ENCODE measurements at regions not wholly inside any gene's neighbourhood (a gene's known extent, or its start where the extent isn't known, plus 50 kb on each side); places are given as distances from the start of the nearest gene placed in this dataset.
"Not testable (repeated sequence)": the region's sequence is repeated elsewhere in the genome, so short reads cannot be mapped to it uniquely, and the experiment has no call there.

DNA sequence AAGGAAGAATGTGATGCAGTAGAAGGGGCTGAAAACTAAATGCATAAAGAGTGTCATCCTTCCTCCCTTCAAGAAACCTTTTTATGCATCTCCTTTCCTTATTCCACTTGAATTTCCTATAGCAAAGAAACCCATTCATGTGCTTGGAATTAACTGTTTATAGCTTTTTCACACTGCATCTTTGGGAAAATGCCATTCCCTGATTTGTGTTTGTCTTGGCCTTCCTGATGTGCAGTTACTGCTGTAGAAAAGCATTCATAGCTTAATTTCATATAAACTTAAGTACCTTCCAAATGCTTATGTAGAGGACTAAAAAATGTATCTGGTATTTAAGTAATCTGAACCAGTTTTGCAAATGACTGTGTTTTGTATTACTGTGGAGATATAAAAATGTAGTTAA, 61.8 kb downstream of the SDR9C7 start:
- no peak for DNase-seq

DNA sequence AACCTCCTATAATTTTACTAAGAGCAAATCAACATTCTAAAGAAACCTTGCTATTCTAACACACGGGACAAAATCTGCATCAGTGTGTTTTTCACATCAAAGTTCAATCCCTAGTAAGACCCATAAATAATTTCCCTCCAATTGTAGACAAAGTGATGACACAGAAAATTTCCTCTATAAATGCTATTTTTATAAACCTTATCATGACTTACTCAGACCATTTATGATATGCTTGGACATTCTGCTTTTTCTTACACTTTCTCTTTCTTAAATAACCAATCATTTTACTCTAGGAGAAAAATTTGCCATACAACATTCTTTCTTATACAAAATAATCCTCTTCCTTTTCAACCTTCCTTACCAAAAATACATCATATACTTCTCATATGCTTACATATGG, 67.0 kb downstream of the SDR9C7 start:
- DNase-seq = no peak

DNA sequence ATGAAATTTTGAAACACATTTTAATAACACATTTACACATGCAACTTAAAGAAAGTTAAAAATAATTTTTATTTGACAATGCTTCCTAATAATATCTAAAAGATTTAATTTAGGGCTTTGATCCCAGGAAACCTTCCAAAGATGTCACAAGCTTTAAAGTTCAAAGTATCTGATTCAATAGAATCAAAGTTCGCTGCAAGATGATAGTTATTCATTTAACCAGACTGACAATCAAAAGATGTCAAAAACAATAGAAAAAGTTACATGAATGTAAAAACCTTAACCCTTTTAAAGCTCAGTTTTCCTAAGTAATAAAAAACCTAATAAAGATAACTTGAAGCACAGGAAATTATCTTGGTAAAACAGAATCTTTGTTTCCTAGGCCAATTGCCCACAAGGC, 67.7 kb downstream of the SDR9C7 start:
- DNase-seq = no peak

DNA sequence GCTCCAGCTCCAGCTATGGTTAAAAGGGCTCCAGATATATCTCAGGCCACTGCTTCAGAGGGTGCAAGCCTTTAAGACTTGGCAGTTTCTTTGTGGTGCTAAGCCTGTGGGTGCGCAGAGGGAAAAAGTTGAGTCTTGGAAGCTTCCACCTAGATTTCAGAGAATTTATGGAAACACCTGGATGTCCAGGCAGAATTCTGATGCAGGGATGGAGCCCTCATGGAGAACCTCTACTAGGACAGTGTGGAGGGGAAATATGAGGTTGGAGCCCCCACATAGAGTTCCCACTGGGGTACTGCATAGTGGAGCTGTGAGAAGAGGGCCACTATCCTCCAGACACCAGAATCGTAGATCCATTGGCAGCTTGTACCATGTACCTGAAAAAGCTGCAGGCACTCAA, 69.9 kb downstream of the SDR9C7 start:
- no peak for DNase-seq

DNA sequence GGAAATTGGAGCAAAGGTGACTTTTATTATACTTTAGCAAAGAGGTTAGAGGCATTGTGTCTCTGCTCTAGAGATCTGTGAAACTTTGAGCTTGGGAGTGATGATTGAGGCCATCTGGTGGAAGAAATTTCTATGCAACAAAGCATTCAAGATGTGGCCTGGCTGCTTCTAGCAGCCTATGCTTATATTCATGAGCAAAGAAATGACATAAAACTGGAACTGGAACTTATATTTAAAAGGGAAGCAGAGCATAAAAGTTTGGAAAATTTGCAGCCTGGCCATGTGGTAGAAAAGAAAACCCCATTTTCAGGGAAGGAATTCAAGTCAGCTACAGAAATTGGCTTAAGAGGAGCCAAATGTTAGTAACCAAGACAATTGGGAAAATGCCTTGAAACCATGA, 70.4 kb downstream of the SDR9C7 start:
- no peak for DNase-seq

DNA sequence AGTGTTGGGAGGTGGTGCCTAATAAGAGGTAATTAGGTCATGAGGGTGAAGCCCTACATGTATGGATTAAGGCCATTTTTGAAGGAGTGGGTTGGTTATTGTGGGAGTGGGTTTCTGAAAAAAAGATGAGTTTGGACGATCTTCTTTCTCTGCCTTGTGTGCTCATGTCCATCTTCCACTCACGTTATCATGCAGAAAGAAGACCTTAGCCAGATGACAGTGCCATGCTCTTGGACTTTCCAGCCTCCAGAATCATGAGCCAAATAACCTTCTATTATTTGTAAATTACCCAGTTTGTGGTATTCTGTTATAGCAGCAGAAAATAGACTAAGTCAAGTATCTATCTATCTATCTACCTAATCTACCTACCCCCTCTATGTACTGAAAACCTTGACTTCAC, 71.9 kb downstream of the SDR9C7 start:
- no peak for DNase-seq

DNA sequence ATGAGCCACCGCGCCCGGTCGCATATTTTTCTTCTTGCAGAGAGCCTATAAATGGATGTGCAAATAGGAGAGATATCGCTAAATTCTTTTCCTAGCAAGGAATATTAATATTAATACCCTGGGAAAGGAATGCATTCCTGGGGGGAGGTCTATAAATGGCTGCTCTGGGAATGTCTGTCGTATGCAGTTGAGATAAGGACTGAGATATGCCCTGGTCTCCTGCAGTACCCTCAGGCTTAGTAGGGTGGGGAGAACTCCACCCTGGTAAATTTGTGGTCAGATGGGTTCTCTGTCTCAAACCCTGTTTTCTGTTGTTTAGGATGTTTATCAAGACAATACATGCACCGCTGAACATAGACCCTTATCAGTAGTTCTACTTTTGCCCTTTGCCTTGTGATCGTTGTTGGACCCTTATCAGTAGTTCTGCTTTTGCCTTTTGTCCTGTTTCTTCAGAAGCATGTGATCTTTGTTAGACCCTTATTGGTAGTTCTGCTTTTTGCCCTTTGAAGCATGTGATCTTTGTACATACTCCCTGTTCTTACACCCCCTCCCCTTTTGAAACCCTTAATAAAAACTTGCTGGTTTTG, 80.7 kb downstream of the SDR9C7 start:
- DNase-seq = not testable (repeated sequence)

DNA sequence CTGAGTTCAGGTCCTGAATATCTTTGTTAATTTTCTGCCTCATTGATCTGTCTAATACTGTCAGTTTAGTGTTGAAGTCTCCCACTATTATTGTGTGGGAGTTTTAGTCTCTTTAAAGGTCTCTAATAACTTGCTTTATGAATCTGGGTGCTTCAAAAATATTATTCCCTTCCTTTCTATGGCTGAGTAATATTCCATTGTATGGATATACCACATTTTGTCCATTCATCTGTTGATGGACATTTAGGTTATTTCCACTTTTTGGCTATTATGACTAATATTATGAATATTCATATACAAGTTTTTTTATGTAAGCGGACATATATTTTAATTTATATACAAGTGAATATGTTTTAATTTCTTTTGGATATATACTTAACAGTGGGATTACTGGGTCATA, 82.7 kb downstream of the SDR9C7 start:
- DNase-seq = no peak

DNA sequence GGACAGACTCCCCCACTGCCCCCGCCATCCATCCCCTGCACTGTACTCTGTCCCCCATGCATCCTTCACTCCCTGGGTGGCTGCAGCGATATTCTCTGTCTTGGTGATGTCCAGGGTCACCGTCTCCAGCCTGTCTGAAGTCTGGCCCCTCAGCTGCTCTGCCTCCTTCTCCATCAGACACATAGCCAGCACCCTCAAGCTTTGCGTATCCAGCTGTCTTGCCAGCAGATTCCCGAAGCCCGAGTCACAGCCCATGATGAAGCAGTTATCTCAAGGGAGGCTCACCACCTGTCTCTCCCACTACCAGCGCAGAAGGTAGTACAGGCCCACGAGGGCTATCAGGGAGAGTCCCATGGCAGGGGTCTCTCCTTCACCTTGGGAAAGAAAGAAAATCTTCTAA, 77.8 kb downstream of the HSD17B6 start:
- DNase-seq = no peak

DNA sequence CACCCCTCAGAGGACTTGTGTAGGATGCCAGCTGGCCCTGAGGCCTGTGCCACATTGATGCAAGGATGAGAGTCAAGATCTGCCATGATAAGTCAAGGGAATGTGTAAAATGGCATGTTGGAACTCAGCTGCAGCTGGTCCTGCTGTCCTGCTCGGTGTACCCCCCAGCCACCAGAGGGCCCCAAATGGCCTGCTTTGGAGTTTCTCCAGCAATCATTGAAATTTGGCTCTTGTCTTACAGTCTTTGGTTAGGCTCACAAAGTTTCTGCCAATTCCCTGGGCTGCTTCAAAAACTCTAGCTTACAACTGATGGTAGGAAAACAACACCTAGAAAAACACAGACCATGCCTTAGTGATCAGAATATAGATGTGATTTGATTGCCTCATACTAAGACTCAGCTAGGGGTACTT, 76.8 kb downstream of the HSD17B6 start:
- peak in 3 of 5 donors; percentile 3 to 14 (median 5) for DNase-seq

DNA sequence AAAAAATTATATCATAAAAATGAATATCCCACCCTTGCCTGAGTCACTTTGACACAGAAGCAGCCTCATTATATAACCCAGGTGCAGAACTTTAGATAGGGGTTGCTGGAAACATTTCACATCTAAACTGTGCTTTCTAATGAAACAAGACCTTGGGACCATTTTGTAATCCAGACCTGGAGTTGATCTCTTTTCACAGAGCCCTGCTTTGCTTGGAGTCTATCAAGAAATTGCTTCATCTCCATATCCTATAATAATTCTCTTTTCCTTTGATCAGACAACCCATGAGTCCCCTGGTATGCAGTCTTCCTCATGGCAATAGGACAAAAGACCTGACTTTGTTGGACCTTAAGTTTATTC, 76.3 kb downstream of the HSD17B6 start:
- no peak for DNase-seq

DNA sequence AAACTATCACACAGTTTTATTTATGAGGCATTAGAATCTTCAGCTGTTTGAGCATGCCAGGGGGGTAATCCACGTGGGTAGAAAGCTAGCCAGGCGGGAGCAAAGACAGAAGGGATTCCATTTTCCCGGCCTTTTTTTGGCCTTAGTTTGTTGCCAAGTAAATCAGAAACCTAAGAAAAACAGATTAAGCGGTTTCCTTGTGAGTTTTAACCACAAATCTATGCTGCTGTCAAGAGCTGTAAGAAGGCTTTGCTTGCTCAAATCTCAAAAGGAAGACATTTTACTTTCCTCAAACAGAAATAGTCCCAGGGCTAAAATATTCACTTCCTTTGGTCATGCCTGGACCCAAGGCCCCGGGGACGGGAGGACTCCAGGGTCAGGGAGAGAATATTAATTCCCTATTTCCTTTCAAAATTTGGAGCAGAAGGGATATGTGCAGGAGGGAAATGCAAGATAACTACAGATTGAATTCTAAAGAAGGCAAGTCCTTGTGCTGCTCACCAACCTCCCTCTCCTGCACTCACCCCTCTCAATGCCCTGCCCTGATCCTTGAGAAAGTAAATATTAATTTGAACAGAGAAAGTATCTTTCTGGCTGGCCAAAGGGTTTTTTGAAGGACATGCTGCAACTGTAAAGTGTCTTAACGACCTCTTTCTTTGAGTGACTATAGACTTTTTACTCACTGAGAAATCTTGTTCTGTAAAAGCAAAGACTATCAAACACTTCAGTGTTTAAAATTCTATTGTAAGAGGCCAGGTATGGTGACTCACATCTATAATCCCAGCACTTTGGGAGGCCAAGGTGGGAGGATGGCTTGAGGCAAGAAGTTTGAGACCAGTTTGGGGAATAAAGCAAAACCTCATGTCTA, 75.7 kb downstream of the HSD17B6 start:
- DNase-seq = no peak
